ENCODE measurements at regions not wholly inside any gene's neighbourhood (a gene's known extent, or its start where the extent isn't known, plus 50 kb on each side); places are given as distances from the start of the nearest gene placed in this dataset.

DNA sequence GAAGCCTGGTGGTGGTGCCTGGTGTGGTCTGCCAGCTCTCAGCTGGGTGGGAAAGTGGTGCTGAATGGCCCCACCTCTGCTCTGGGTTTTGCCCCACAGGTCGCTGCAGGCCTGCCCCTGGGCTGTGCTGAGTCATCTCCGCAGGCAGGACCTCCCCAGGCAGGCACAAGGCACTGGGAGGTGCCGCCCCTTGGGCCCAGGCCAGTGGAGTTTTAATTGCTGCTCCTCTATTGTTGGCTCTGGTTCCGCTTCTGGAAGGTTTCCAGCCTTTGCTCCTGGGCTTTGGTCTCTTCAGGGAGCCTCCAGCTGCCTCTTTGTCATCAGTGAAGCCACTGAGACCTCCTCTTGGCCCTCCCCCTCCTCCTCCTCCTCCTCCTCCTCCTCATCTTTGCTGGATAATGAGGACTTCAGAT, 180.3 kb upstream of the GRB10 start:
- POLR2A ChIA-PET (ENCODE audit: low non-redundant PET): no interaction called here
- Histone ChIP-seq H3K4me3 (ENCODE audit: low read depth, low read length, poor library complexity, severe bottlenecking) (no peak overlapping the region), H3K4me1 (ENCODE audit: insufficient read depth, low read length, poor library complexity, severe bottlenecking) (no peaks in the 10 kb centered on the region), H3K27me3 (replicated peaks; ENCODE audit: insufficient read depth, low read depth, low read length, poor library complexity) (no peaks in the 10 kb centered on the region), H3K9me3 (ENCODE audit: low read depth, low read length, poor library complexity, severe bottlenecking) (peaks cover 41% of the 10 kb centered on the region), H3K36me3 (ENCODE audit: insufficient read depth, low read length, poor library complexity, severe bottlenecking) (no peaks in the 10 kb centered on the region), H3K27ac (ENCODE audit: low read depth, low read length, poor library complexity, severe bottlenecking) (no peak overlapping the region)
- no TSS peak for BruUV-seq (replicated peaks)
- intact Hi-C loops (cut with micrococcal nuclease; ENCODE audit: unreplicated experiment): no loop called here
- TF ChIP-seq EZH2 (IDR thresholded peaks at IDR 0.05; ENCODE audit: borderline replicate concordance, low read depth, low read length, poor library complexity, severe bottlenecking): no peak
- DNase-seq (ENCODE audit: low spot score): no peak
- CTCF ChIA-PET: no interaction called here

DNA sequence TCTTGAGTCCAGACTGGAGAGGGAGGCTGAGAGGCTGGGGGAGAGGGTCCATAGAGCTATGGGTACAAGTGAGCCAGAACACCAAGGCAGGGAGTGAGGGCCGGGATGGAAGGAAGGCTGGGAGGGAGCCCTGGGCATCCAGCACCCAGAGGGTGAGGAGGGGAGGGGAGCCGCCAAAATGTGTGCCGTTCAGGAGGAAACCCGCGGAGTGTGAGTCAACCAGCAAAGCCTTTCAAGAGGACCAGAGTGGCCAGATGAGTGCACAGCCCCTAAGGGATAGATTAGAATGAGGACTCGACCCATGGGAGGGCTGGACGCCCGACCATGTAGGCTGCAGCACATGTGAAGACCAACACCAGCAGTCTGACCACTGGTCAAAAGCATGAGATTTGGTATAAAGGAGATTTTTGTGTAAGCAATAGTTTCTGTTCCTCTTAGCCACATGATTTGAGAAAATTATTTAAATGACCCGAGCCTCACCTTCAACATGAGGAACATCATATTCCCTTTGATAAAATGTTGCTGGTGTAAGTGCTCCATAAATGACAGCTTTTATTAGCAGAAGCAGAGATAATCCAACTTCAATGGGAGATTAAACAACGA, 179.7 kb upstream of the GRB10 start:
- TF ChIP-seq EZH2 (IDR thresholded peaks at IDR 0.05; ENCODE audit: borderline replicate concordance, low read depth, low read length, poor library complexity, severe bottlenecking): no peak
- TF ChIP-seq, protein P1, sequence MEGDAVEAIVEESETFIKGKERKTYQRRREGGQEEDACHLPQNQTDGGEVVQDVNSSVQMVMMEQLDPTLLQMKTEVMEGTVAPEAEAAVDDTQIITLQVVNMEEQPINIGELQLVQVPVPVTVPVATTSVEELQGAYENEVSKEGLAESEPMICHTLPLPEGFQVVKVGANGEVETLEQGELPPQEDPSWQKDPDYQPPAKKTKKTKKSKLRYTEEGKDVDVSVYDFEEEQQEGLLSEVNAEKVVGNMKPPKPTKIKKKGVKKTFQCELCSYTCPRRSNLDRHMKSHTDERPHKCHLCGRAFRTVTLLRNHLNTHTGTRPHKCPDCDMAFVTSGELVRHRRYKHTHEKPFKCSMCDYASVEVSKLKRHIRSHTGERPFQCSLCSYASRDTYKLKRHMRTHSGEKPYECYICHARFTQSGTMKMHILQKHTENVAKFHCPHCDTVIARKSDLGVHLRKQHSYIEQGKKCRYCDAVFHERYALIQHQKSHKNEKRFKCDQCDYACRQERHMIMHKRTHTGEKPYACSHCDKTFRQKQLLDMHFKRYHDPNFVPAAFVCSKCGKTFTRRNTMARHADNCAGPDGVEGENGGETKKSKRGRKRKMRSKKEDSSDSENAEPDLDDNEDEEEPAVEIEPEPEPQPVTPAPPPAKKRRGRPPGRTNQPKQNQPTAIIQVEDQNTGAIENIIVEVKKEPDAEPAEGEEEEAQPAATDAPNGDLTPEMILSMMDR (conservative IDR thresholded peaks at IDR 0.05; ENCODE audit: low read depth, low read length): no peak
- no peak for DNase-seq (ENCODE audit: low spot score)
- intact Hi-C loops (cut with micrococcal nuclease; ENCODE audit: unreplicated experiment): no loop called here
- Histone ChIP-seq H3K27ac (ENCODE audit: low read depth, low read length, poor library complexity, severe bottlenecking) (no peak overlapping the region), H3K4me1 (ENCODE audit: insufficient read depth, low read length, poor library complexity, severe bottlenecking) (no peaks in the 10 kb centered on the region), H3K9me3 (ENCODE audit: low read depth, low read length, poor library complexity, severe bottlenecking) (peaks cover 35% of the 10 kb centered on the region), H3K4me3 (ENCODE audit: low read depth, low read length, poor library complexity, severe bottlenecking) (no peak overlapping the region), H3K36me3 (ENCODE audit: insufficient read depth, low read length, poor library complexity, severe bottlenecking) (no peaks in the 10 kb centered on the region), H3K27me3 (replicated peaks; ENCODE audit: insufficient read depth, low read depth, low read length, poor library complexity) (no peaks in the 10 kb centered on the region)
- BruUV-seq (replicated peaks): no TSS peak
- ChIA-PET POLR2A (ENCODE audit: low non-redundant PET) (no interaction called here), CTCF (no interaction called here)

DNA sequence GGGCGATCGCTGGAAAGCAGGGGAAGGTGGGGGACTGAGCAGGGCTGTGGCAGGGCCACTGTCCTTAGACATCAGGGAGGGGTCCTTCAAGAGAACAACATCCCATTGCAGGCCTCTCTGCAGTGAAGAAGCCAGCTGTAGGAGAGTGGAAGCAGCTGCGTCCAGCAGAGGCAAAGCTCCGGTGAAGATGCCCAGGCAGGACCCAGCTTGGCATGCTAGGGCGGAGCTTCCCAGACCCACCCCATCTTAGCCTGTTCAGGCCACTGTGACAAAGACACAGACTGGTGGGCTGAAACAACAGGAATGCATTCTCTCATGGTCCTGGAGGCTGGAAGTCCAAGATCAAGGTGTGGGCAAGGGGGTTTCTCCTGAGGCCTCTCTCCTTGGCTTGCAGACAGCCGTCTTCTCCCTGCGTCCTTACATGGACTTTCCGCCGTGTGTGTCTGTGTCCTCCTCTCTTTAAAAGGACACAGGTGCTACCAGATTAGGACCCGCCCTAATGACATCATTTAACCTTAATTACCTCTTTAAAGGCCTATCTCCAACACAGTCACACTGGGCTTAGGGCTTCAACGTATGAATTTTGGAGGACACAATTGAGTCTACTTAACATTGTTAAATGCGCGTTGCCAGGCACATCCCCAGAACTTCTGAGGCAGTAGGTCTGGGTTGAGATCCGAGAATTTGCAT, 178.1 kb upstream of the GRB10 start:
- CTCF ChIA-PET: no interaction called here
- no peak for DNase-seq (ENCODE audit: low spot score)
- Histone ChIP-seq H3K36me3 (ENCODE audit: insufficient read depth, low read length, poor library complexity, severe bottlenecking) (no peaks in the 10 kb centered on the region), H3K27me3 (replicated peaks; ENCODE audit: insufficient read depth, low read depth, low read length, poor library complexity) (no peaks in the 10 kb centered on the region), H3K9me3 (ENCODE audit: low read depth, low read length, poor library complexity, severe bottlenecking) (peaks cover 22% of the 10 kb centered on the region), H3K4me3 (ENCODE audit: low read depth, low read length, poor library complexity, severe bottlenecking) (no peak overlapping the region), H3K27ac (ENCODE audit: low read depth, low read length, poor library complexity, severe bottlenecking) (no peak overlapping the region), H3K4me1 (ENCODE audit: insufficient read depth, low read length, poor library complexity, severe bottlenecking) (no peaks in the 10 kb centered on the region)
- TF ChIP-seq, protein P1 (conservative IDR thresholded peaks at IDR 0.05; ENCODE audit: low read depth, low read length): no peak
- TF ChIP-seq EZH2 (IDR thresholded peaks at IDR 0.05; ENCODE audit: borderline replicate concordance, low read depth, low read length, poor library complexity, severe bottlenecking): no peak
- intact Hi-C loops (cut with micrococcal nuclease; ENCODE audit: unreplicated experiment): no loop called here
- POLR2A ChIA-PET (ENCODE audit: low non-redundant PET): no interaction called here
- no TSS peak for BruUV-seq (replicated peaks)

DNA sequence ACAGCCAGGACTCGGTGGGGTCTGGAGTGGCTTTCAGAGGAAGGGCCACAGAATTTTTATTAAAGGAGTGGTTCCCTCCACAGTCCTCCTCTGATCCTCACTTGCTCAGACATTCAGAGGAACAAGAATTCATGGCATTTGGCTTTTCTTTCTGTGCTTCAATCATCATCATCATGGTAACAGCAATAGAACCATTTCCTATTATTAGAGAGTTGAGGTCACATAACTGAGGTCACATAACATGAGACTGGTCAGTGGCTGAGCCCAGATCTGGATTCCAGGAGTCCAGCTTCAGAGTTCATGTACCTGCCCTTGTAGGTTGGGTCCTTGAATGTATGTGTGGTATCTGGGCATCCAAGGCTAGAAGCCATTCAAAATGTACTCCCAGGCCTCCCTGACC, 177.3 kb upstream of the GRB10 start:
- BruUV-seq (replicated peaks): no TSS peak
- DNase-seq (ENCODE audit: low spot score): no peak
- Histone ChIP-seq H3K27ac (ENCODE audit: low read depth, low read length, poor library complexity, severe bottlenecking) (no peak overlapping the region), H3K27me3 (replicated peaks; ENCODE audit: insufficient read depth, low read depth, low read length, poor library complexity) (no peaks in the 10 kb centered on the region), H3K9me3 (ENCODE audit: low read depth, low read length, poor library complexity, severe bottlenecking) (peaks cover 22% of the 10 kb centered on the region), H3K4me1 (ENCODE audit: insufficient read depth, low read length, poor library complexity, severe bottlenecking) (no peaks in the 10 kb centered on the region), H3K36me3 (ENCODE audit: insufficient read depth, low read length, poor library complexity, severe bottlenecking) (no peaks in the 10 kb centered on the region), H3K4me3 (ENCODE audit: low read depth, low read length, poor library complexity, severe bottlenecking) (no peak overlapping the region)
- ChIA-PET CTCF (no interaction called here), POLR2A (ENCODE audit: low non-redundant PET) (no interaction called here)
- TF ChIP-seq, protein P1 (conservative IDR thresholded peaks at IDR 0.05; ENCODE audit: low read depth, low read length): no peak
- intact Hi-C loops (cut with micrococcal nuclease; ENCODE audit: unreplicated experiment): no loop called here
